RPMI8226 (cell line): ENCODE measurements at regions not wholly inside any gene's neighbourhood (a gene's known extent, or its start where the extent isn't known, plus 50 kb on each side); places are given as distances from the start of the nearest gene placed in this dataset.
"Not testable (repeated sequence)": the region's sequence is repeated elsewhere in the genome, so short reads cannot be mapped to it uniquely, and the experiment has no call there.

Experiments
- DNase-seq: peaks from one replicate; pipeline ENCODE4 v3.0.0-alpha.2; 2015

DNA sequence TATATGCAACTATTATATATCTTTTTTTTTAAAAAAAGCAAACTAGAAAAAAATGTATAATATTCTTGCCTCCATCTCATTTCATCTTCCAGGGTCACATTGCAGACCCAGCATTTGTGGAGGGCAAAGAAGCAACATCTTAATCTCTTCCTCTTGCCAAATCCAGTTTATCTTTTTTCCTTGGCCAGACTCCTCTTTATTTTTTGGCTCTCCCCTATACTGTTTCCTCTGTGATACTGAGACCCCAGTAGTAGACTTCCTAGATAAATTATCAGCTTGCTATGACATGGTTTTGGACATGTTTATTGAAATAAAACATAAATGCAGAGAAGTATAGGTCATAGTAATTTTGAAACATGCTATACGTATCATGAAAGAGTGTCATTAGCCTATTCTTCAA is 303.8 kb upstream of the DDHD1 start:
- DNase-seq = no peak

DNA sequence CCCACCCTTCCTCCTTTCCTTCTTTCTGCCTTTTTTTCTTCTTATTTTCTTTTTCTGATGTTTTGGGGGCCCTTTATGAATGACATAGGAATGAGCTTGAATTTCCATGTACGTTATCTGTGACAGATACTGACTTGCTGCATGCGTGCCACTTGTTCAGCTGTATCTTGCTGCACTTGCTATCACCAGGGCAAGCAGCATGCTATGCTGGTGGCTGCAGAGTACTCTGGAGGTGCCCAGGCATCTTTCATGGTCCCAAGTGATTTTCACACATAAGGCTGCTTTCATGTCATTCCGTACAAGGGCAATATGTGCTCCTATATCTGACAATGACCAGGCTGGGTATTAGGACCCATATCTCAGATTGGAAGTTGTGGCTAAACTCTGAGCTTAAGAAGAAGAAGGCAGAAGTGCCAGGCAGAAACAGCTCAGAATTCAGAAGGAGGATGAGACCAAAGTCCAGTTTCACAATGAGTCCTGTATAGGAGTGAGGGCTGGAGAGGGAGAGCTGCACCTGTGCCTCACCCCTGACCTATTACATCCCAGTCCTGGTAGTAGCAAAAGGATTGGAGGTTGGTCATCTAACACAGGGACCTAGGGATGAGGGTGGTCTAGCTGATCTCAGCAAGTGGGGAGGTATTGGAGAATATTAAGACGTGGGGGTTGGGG is 299.0 kb upstream of the DDHD1 start:
- DNase-seq = no peak

DNA sequence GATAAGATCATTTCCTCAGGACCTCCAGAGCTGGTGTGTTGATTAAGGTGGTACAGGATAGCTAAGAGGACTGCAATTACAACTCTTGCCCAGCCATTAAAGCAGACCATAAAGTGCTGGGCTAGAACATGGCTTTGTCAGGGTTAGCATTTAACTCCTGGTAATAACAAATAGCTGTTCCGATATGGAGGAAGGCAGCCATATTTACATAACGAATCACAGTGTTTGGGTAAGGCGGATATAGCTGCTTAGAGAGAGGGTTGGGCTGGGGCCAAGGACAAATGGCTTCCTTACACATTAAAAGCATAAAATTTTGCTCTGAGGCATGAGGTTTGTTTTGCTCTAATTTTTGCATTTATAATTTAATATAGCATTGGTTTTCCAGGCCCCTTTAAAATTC is 297.7 kb upstream of the DDHD1 start:
- no peak for DNase-seq

DNA sequence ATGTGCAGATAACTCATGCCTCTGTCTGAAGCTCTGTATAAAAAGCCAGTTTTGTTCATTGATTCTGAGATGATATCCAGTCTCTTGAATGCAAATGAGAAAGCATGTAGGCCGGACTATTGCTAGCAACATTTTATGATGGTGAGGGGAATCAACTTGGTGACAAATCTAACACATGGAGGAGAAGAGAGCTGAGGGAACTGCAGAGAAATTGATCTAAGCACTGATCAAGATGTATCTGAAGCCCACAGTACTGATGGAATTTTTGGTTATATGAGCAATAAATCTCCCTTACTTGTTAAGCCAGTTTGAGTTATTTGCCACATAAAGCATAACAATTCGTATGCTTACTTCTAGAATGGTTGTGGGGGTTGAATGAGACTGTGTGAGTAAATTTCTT is 295.6 kb upstream of the DDHD1 start:
- no peak for DNase-seq

DNA sequence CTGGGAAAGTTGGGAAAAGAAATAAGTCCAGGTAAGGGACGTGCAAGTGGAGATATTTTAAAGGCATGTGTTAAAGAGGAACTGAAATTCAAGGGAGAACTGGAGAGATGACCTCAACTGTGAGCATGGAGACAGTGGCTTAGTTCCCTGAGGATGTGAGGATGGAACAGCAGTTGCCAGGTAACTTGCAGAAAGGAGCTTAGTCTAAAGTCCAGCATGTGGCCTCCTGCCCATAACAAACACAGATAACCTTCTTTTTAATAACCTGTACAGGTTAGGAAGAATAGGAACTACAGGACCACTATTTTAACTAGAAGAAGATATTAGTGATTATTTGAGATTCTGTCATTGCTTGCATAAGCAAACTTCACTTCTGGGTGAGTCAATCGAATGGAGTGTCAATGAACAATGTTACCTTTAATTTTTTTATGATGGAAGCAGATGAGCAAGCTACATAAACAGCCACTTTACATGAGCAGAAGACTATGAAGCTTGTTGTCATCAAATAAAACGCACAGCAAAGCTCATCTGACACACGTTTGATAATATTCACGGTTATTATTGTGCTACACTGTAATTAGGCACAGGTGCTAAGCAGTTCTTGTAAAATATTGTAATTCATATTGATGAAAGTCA is 291.7 kb upstream of the DDHD1 start:
- DNase-seq = no peak

DNA sequence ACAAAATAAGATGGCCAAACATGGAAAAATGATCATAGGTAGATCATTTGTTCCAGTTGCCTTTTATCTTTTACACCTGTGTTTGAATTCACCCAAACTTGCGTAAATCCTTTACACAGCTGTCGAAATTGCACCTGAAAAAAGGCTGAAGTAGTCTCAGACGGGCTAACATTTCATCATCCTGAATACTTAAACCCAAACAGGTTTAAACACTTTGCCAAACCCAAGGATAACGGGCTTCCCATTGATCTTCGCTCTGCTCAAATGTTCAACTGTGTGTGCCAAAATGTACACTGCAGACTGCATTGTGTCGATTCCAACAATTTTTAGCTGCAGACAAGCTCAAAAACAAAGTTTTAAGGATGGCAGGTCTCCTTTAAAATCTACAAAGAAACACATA is 288.7 kb upstream of the DDHD1 start:
- DNase-seq = no peak

DNA sequence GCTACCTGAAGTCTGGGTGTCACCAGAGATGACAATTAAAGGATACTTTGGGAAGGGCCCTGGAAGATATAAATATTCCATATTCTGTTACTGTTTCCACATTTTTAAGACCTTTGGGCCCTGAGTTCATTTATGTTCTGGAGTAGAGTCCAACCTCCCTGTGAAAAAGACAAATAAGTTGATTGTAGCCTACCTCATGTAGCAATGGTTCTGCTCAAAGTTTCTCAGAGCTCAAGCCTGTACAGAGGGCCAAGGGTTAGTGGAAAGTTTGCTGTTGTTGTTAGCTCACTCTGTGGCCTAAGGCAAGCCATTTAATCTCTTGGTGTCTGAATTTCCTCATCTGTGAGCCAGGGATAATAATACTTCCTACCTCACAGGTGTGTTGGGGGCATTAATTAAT is 284.7 kb upstream of the DDHD1 start:
- no peak for DNase-seq

DNA sequence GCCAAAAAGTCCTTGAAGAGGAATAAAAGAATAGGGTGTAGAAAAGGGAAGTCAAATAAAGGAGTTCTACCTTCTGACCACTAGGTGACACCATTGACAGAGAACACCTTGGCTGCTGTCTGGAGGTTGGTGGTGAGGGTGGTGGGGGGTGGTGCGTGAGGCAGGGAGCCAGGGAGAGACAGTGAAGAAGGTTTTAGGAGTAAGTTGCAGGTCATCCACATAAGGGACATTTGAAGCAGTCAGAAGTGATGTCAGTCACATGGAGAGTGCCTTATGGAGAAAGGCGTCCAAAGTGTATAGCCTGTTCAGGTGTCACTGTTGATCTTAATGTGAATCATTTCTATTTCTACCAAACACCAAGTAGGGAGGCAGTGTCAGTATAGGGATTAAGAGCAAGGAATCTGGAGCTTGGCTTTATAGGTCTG is 279.3 kb upstream of the DDHD1 start:
- peak; percentile 4 for DNase-seq

DNA sequence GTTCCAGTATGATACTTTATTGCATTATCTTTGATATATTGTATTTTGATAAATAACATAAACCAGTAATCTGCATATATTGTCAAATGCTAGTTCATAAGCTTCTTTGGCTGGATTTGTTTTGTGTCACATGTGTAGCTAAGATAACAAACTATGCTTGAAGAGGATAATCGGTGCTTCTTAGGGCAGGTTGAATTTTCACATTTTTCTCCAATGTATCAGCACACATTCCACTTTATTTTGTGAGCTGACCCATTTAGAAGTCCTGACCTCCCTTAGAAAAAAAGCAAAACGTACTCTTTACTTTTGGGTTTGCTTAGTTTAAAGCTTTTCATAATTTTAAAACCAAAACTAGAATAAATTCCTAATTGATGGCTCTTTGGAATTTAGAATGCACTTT is 277.7 kb upstream of the DDHD1 start:
- DNase-seq = no peak

DNA sequence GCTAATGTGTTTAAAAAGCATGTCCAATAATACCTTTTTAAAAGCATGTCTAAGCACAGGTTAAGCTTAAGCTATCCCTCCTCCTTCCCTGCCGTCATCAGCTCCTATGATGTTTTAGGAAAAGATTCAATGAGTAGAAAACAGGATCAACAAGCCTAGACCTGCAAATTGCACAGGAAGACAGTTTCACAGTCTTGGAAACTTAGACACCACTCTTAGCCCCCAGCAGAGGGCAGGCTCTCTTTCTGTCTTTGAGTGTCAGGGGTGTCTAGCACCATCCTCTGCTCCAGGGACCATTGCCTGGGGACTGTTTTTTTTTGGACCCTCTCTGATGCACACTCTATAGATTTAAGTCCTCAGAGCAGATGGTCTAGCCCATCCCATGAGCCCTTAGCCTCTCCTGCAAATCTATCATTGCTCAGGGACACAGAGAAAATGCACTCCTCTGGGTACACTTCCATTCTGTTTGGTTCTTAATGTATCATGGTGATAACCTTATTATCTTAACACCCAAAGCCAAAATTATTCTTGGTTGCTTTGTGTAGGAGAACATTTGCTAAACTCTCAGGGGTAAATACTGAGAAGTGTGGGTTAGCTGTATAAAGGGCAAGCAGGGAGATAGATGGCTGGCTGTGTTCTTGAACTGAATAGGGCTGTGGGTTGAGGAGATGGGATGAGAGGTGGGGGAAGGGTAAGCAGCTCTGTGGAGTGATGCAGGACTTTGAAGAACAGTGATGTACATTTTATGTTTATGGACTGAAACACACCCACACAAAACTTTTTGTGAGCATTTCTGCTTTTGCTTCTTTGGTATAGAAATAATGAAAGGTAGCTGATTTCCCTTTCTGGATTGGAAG is 259.9 kb upstream of the DDHD1 start:
- peak; percentile 2 for DNase-seq

DNA sequence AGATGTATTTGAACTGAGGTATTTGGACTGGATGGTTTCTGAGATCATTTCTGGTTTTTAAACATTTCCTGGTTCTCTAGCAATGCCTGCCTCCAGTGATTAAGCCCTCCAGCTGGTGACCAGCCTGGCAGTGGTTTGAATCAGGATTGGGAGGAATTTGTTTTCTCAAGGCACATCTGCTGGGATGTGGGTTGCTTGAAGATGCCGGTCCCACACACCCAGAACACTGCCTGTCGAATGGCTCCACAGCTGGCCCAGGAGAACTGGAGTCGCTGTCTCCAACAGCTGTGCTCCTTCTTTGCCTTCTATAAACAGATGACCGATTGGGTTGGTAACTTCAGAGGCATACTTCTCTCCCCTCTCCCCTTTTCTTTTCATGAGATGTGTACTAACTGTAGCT is 258.0 kb upstream of the DDHD1 start:
- no peak for DNase-seq

DNA sequence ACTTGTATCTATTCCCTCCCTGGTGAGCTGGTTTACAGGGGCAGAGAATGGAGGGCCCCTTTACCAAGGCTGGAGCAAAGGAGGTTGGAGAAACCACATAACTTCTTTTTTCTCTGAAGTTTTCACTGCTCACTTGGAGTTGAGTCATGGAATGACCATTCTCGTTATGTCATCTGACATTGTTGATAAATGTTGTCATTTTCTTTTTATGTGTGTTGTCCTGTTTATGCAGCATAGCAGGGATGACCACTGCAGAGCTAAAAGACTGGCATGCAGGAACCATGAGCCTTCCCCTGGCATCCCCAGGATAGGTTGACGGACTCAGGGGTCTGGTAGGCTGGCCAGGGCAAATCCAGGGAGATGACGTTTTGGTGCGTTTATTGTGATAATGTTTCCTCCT is 256.8 kb upstream of the DDHD1 start:
- no peak for DNase-seq

DNA sequence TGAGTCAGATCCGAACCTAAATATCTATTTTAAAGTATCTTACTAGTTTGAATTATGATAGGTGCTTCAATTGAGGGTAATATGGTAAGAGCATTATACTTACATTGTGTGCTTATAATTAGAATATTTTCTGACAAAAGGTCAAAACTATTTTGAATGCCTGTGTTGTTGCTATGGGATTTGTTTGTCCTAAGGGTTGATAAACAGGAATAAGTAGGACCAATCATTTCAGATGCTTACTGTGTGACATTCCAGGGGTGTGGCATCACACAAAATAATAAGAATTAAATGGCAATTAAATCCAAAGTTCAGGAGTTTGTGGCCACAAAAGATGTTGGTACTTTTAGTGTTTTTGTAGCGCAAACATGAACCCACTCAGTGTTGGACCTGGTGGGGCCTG is 256.2 kb upstream of the DDHD1 start:
- DNase-seq = no peak

DNA sequence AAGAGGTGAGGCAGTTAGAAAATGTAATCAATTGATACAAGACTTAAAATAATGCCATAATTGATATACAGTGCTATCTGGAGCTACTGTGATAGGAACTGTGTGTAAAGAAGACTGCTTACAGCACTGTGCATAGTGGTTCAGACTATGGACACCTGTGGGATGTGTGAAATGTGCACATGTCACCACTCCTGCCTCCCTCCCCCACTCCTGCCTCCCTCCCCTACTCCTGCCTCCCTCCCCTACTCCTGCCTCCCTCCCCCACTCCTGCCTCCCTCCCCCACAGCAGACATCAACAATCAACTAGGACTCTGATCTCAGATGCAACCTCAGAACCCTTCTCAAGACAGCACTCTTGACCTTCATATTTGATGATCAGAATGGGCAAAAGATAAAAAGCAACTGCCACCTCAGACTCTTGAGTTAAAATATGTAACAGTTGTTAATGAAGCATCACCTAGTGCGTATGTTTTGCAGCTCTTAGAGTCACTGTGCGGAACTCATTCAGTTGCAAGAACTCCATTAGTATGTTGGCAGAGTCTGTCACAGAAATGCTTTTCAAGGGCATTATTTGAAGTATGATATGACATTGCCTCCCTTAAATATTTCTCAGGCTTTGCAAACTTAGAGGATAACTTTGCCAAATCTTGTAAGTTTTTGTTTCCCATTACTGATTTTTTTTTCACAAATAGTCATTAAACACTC is 255.2 kb upstream of the DDHD1 start:
- DNase-seq = no peak

DNA sequence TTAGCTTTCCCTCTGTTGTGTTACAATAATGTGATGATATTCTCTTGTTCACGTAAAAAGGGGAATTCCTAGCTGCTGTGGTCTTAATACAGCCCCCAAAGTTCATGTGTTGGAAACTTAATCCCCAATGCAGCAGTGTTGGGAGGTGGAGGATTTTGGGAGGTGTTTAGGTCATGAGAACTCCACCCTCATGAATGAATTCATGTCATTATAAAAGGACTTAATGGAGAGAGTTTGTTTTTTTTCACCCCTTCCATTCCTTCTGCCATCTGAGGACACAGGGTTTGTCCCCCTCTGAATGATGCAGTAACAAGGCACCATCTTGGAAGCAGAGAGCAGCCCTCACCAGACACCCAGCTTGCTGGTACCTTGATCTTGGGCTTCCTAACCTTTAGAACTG is 253.4 kb upstream of the DDHD1 start:
- no peak for DNase-seq

DNA sequence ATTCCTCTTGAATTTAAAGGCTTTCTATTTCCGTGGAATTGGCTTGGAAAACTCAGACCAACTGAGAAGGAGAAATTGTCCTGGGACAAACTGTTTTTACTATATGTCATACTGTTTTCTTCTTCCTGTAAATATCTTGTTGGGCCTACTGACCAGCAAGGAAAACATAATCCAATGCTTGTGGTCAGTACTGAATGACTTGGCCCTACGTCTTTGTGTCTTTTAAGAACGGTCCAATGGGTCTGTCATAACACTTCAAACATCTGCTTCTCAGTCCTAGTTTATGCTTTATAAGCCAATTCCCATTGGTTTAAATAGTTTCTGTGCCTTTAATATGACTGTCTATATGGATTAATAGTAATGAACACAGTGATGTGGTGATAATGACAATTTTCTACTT is 248.5 kb upstream of the DDHD1 start:
- DNase-seq = no peak

DNA sequence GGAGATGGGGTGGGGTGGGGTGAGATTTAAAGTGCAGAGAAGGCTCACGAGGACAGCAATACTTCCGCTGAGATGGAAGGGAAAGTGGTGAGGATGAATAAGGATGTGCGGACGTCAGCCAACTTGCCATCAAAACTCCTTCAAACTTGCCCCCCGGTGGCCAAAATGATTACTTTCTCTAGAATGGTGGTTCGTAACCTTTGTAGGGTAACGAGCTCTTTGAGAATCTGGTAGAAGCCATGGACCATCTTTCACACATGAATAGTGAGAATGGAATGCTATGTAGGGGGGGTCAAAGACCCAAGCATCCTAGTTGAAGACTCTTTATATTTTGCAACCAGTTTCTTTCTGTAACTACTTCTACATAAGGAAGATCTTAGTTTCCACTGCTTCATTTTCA is 245.9 kb upstream of the DDHD1 start:
- DNase-seq = no peak

DNA sequence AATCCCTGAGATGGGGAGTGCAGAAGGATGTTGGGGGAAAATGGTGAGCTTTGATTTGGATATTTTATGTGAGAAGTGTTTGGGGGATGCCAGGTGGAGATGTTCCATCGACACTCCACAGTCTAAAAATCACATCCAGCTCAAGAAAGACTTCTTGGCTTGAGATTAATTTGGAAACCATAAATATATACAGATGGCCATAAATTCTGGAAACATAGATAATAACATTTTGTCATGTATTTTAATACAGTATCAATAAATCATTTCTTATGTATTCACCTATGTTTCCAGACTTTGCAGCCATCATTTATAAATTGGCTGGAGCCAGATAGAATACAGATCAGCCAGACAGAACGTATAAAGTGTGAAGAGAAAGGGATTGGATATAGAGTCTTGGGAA is 245.5 kb upstream of the DDHD1 start:
- DNase-seq = no peak

DNA sequence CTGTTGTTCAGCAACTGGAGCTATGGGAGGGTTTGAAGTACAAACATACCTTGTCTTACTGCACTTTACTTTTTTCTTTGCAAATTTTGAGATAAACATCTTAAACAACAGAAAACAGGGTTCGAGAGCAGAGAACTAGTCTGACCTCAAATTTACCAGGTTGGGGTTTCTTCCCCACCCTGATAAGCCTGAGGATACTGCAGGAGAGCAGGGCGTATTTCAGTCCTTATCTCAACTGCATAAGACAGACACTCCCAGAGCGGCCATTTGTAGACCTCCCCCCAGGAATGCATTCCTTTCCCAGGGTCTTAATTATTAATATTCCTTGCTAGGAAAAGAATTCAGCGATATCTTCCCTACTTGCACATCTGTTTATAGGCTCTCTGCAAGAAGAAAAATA is 242.1 kb upstream of the DDHD1 start:
- not testable (repeated sequence) for DNase-seq

DNA sequence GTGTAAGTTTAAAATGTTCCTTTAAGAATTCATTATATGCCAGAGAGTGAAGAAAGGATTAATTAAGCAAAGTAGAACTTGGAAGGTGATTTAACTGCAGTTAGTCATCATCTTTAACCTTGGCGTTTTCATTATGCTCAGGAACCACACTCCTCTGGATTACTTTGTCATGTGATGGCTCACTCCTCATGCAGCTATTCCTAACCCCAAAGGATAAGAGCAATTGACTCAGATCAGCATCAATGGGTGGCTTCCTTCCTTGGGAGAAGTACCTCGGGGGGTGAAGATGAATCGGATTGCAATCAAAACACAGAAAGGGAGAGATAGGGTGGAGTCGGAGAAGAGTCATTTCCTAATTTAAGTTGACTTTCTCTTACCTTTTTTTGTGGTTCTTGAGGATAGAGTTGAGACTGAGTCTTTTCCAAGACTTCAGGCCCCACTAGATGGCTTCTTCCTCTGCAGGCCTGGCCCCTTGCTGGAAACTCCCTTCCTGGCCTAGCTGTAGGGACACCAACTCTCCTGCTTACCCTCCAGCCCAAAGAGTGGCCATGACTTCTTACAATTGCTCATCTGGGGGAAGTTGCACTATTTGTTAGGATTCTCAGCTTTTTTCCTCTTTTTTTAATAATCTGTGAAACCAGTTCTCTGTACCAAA is 238.6 kb upstream of the DDHD1 start:
- DNase-seq = no peak

DNA sequence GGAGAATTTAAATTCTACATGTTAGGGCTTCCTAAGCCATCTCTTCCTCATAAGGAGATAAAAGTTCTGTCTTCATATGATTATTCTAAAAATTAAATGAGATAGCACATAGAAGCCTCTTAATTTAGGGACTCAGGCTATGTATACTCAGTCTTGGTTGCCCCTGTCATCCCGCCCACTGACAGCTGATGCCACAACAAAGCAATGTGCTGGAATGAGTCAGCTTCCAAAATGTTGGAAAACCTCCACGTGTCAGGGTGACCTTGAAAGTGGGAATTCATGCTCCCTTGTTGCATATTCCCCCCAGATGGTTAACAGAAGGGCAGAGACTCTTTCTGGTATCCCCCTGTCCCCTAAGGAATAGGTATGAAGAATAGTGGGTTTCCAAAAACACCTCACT is 238.0 kb upstream of the DDHD1 start:
- no peak for DNase-seq

DNA sequence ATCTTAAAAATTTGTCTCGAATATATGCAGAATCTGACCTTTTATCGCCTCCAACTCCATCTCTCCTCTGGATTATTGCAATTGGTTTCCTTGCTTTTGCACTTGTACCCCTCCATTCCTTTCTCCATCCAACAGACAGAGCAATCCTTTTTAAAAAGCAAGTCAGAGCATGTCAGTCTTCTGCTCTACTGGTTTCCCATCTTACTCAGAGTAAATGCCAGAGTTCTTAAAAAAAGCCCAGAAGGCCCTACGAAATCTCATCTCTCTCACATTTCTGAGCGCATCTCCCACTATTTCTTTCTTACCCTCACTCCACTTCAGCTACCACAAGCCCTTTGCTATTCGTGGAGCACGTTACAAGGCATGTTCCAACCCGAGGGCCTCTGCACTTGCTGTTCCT is 236.9 kb upstream of the DDHD1 start:
- DNase-seq = no peak

DNA sequence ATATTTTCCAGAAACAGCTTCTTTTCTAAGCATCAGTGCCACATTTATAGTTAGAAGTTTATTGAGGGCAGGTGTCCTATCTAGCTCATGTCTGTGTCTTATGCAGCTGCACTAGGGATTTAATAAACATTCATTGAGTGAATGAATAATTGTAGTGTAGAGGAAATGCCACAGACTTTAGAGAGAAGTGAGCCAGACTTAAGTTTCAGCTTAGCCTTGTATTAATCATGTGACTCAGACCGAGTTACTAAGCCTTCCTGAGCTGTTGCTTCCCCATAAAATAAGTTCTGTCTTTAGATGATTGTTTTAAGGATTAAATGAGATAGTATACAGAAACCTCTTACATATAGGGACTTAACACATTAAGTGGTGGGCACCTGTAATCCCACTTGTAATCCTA is 236.1 kb upstream of the DDHD1 start:
- DNase-seq = no peak
